ENCODE measurements at regions not wholly inside any gene's neighbourhood (a gene's known extent, or its start where the extent isn't known, plus 50 kb on each side); places are given as distances from the start of the nearest gene placed in this dataset.

- Histone ChIP-seq H2AFZ (ENCODE audit: low read depth, low read length) (no peak overlapping the region), H3K4me3 (ENCODE audit: low read length) (peak overlapping the region; percentile 47), H4K20me1 (ENCODE audit: insufficient read depth) (no peaks in the 10 kb centered on the region), H3K4me2 (ENCODE audit: low read length) (no peak overlapping the region), H3K27ac (ENCODE audit: low read length) (no peak overlapping the region), H3K79me2 (replicated peaks; ENCODE audit: insufficient read depth, low read length) (no peaks in the 10 kb centered on the region), H3K9me2 (ENCODE audit: insufficient read depth, low read length) (no peaks in the 10 kb centered on the region), H3K36me3 (ENCODE audit: insufficient read depth, low read length) (no peaks in the 10 kb centered on the region), H3K9me3 (ENCODE audit: low read length) (no peaks in the 10 kb centered on the region), H3K27me3 (ENCODE audit: insufficient read depth, low read depth, low read length) (peaks cover 20% of the 10 kb centered on the region), H3F3A (ENCODE audit: insufficient read depth, low read length, poor library complexity, severe bottlenecking) (no peaks in the 10 kb centered on the region), H3K9ac (ENCODE audit: low read length) (no peak overlapping the region)
- TF ChIP-seq RAD21 (conservative IDR thresholded peaks at IDR 0.05) = peak; percentile 16
- no peak for TF ChIP-seq EZH2 (IDR thresholded peaks at IDR 0.05; ENCODE audit: borderline replicate concordance, insufficient read depth, low read length, poor library complexity, severe bottlenecking)
- peak; percentile 14 for TF ChIP-seq REST (IDR thresholded peaks at IDR 0.05; ENCODE audit: borderline replicate concordance)
- peak; percentile 14 for TF ChIP-seq MXI1 (conservative IDR thresholded peaks at IDR 0.05; ENCODE audit: poor library complexity, severe bottlenecking)
- TF ChIP-seq SMC3 (conservative IDR thresholded peaks at IDR 0.05; ENCODE audit: poor library complexity) = no peak
- TF ChIP-seq TAF1 (IDR thresholded peaks at IDR 0.05; ENCODE audit: low read depth) = no peak
- peak; percentile 75 for TF ChIP-seq EP300 (conservative IDR thresholded peaks at IDR 0.05; ENCODE audit: poor library complexity, severe bottlenecking)
- TF ChIP-seq POLR2AphosphoS5 (IDR thresholded peaks at IDR 0.05) = peak; percentile 50
- no peak for TF ChIP-seq CTCF (IDR thresholded peaks at IDR 0.05; ENCODE audit: poor library complexity, severe bottlenecking)
Observed at GRCh38 chr20:56952258-56953047, 314.0 kb downstream of the BMP7 start.

- H3F3A ChIP-seq (ENCODE audit: insufficient read depth, low read length, poor library complexity, severe bottlenecking) = no peaks in the 10 kb centered on the region
- no peaks in the 10 kb centered on the region for H3K79me2 ChIP-seq (replicated peaks; ENCODE audit: insufficient read depth, low read length)
- H4K20me1 ChIP-seq (ENCODE audit: insufficient read depth) = no peaks in the 10 kb centered on the region
- no peaks in the 10 kb centered on the region for H3K36me3 ChIP-seq (ENCODE audit: insufficient read depth, low read length)
- H3K4me2 ChIP-seq (ENCODE audit: low read length) = no peak overlapping the region
- TF ChIP-seq SMC3 (conservative IDR thresholded peaks at IDR 0.05; ENCODE audit: poor library complexity) (no peak), POLR2AphosphoS5 (IDR thresholded peaks at IDR 0.05) (peak; percentile 14), CTCF (IDR thresholded peaks at IDR 0.05; ENCODE audit: poor library complexity, severe bottlenecking) (no peak), EP300 (conservative IDR thresholded peaks at IDR 0.05; ENCODE audit: poor library complexity, severe bottlenecking) (no peak), EZH2 (IDR thresholded peaks at IDR 0.05; ENCODE audit: borderline replicate concordance, insufficient read depth, low read length, poor library complexity, severe bottlenecking) (no peak), REST (IDR thresholded peaks at IDR 0.05; ENCODE audit: borderline replicate concordance) (peak; percentile 5), RAD21 (conservative IDR thresholded peaks at IDR 0.05) (no peak), MXI1 (conservative IDR thresholded peaks at IDR 0.05; ENCODE audit: poor library complexity, severe bottlenecking) (no peak), TAF1 (IDR thresholded peaks at IDR 0.05; ENCODE audit: low read depth) (no peak)
- no peaks in the 10 kb centered on the region for H3K9me3 ChIP-seq (ENCODE audit: low read length)
- H3K9me2 ChIP-seq (ENCODE audit: insufficient read depth, low read length) = no peaks in the 10 kb centered on the region
- no peak overlapping the region for H3K9ac ChIP-seq (ENCODE audit: low read length)
- H3K27me3 ChIP-seq (ENCODE audit: insufficient read depth, low read depth, low read length) = peaks cover 18% of the 10 kb centered on the region
- no peak overlapping the region for H2AFZ ChIP-seq (ENCODE audit: low read depth, low read length)
- peak overlapping the region; percentile 47 for H3K4me3 ChIP-seq (ENCODE audit: low read length)
- no peak overlapping the region for H3K27ac ChIP-seq (ENCODE audit: low read length)
Observed at GRCh38 chr20:56953048-56953586, 313.3 kb downstream of the BMP7 start.
